ENCODE measurements at regions not wholly inside any gene's neighbourhood (a gene's known extent, or its start where the extent isn't known, plus 50 kb on each side); places are given as distances from the start of the nearest gene placed in this dataset.

GRCh38 chr5:74372051-74372450, 268.5 kb downstream of the ENC1 start:
- POLR2A ChIA-PET = no interaction called here

GRCh38 chr5:74371621-74372020, 268.9 kb downstream of the ENC1 start:
- no peak for TF ChIP-seq CTCF (IDR thresholded peaks at IDR 0.05; ENCODE audit: low read depth, low read length)
- DNase-seq (ENCODE audit: low read depth, low spot score) = no peak
- ChIA-PET POLR2A (no interaction called here), CTCF (no interaction called here)
- no peaks in the 10 kb centered on the region for H3K9me3 ChIP-seq (ENCODE audit: control insufficient read depth, insufficient read depth, low read length)
- peaks cover 4% of the 10 kb centered on the region for H3K27me3 ChIP-seq (ENCODE audit: control insufficient read depth, insufficient read depth, low read length)
- no peak overlapping the region for H3K4me3 ChIP-seq (ENCODE audit: low read depth, low read length)
- H3K27ac ChIP-seq (ENCODE audit: low read depth, low read length) = no peak overlapping the region

More at GRCh38 chr5:74372051-74372450, 268.5 kb downstream of the ENC1 start:
- no peak for DNase-seq (ENCODE audit: low read depth, low spot score)
- no peak overlapping the region for H3K27ac ChIP-seq (ENCODE audit: low read depth, low read length)
- no peak overlapping the region for H3K4me3 ChIP-seq (ENCODE audit: low read depth, low read length)
- no peaks in the 10 kb centered on the region for H3K9me3 ChIP-seq (ENCODE audit: control insufficient read depth, insufficient read depth, low read length)
- H3K27me3 ChIP-seq (ENCODE audit: control insufficient read depth, insufficient read depth, low read length) = peaks cover 4% of the 10 kb centered on the region
- no peak for TF ChIP-seq CTCF (IDR thresholded peaks at IDR 0.05; ENCODE audit: low read depth, low read length)
- CTCF ChIA-PET = no interaction called here

GRCh38 chr5:74370168-74370567, 270.4 kb downstream of the ENC1 start:
- no peaks in the 10 kb centered on the region for H3K9me3 ChIP-seq (ENCODE audit: control insufficient read depth, insufficient read depth, low read length)
- H3K27ac ChIP-seq (ENCODE audit: low read depth, low read length) = no peak overlapping the region
- no peak for TF ChIP-seq CTCF (IDR thresholded peaks at IDR 0.05; ENCODE audit: low read depth, low read length)
- CTCF ChIA-PET = no interaction called here
- no peak overlapping the region for H3K4me3 ChIP-seq (ENCODE audit: low read depth, low read length)
- H3K27me3 ChIP-seq (ENCODE audit: control insufficient read depth, insufficient read depth, low read length) = peaks cover 4% of the 10 kb centered on the region
- DNase-seq (ENCODE audit: low read depth, low spot score) = no peak
- POLR2A ChIA-PET = no interaction called here

- no peak for DNase-seq (ENCODE audit: low read depth, low spot score)
- Histone ChIP-seq H3K4me3 (ENCODE audit: low read depth, low read length) (no peak overlapping the region), H3K27me3 (ENCODE audit: control insufficient read depth, insufficient read depth, low read length) (peaks cover 5% of the 10 kb centered on the region), H3K27ac (ENCODE audit: low read depth, low read length) (no peak overlapping the region), H3K9me3 (ENCODE audit: control insufficient read depth, insufficient read depth, low read length) (no peaks in the 10 kb centered on the region)
- ChIA-PET CTCF (no interaction called here), POLR2A (no interaction called here)
- TF ChIP-seq CTCF (IDR thresholded peaks at IDR 0.05; ENCODE audit: low read depth, low read length) = no peak
These were observed 271.4 kb downstream of the ENC1 start for GRCh38 chr5:74369173-74369572.

- Histone ChIP-seq H3K9me3 (ENCODE audit: control insufficient read depth, insufficient read depth, low read length) (no peaks in the 10 kb centered on the region), H3K27me3 (ENCODE audit: control insufficient read depth, insufficient read depth, low read length) (peaks cover 11% of the 10 kb centered on the region), H3K4me3 (ENCODE audit: low read depth, low read length) (no peak overlapping the region), H3K27ac (ENCODE audit: low read depth, low read length) (no peak overlapping the region)
- no peak for DNase-seq (ENCODE audit: low read depth, low spot score)
- ChIA-PET POLR2A (no interaction called here), CTCF (no interaction called here)
- no peak for TF ChIP-seq CTCF (IDR thresholded peaks at IDR 0.05; ENCODE audit: low read depth, low read length)
These were observed 272.6 kb downstream of the ENC1 start for GRCh38 chr5:74367934-74368333.
